ENCODE measurements at regions not wholly inside any gene's neighbourhood (a gene's known extent, or its start where the extent isn't known, plus 50 kb on each side); places are given as distances from the start of the nearest gene placed in this dataset.

- Histone ChIP-seq H3K4me1 (ENCODE audit: insufficient read depth, low read length, poor library complexity, severe bottlenecking) (no peaks in the 10 kb centered on the region), H3K4me2 (ENCODE audit: low read length) (no peak overlapping the region), H4K20me1 (ENCODE audit: insufficient read depth, low read length) (no peaks in the 10 kb centered on the region), H3K27ac (ENCODE audit: low read depth, low read length, poor library complexity, severe bottlenecking) (no peak overlapping the region), H3K79me2 (ENCODE audit: insufficient read depth, low read depth, low read length) (no peaks in the 10 kb centered on the region), H3K4me3 (ENCODE audit: low read depth, low read length, poor library complexity, severe bottlenecking) (no peak overlapping the region), H3K9me2 (ENCODE audit: insufficient read depth, low read length) (no peaks in the 10 kb centered on the region), H2AFZ (ENCODE audit: low read length) (no peak overlapping the region), H3K36me3 (ENCODE audit: insufficient read depth, low read length) (no peaks in the 10 kb centered on the region), H3K9me3 (ENCODE audit: low read length) (0 out of 2 replicates have a peak, but pooled peaks cover 4% of the 10 kb centered on the region)
- no TSS peak for BruUV-seq (replicated peaks)
- no peak for DNase-seq (ENCODE audit: low spot score)
- TF ChIP-seq, protein P1, sequence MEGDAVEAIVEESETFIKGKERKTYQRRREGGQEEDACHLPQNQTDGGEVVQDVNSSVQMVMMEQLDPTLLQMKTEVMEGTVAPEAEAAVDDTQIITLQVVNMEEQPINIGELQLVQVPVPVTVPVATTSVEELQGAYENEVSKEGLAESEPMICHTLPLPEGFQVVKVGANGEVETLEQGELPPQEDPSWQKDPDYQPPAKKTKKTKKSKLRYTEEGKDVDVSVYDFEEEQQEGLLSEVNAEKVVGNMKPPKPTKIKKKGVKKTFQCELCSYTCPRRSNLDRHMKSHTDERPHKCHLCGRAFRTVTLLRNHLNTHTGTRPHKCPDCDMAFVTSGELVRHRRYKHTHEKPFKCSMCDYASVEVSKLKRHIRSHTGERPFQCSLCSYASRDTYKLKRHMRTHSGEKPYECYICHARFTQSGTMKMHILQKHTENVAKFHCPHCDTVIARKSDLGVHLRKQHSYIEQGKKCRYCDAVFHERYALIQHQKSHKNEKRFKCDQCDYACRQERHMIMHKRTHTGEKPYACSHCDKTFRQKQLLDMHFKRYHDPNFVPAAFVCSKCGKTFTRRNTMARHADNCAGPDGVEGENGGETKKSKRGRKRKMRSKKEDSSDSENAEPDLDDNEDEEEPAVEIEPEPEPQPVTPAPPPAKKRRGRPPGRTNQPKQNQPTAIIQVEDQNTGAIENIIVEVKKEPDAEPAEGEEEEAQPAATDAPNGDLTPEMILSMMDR (conservative IDR thresholded peaks at IDR 0.05; ENCODE audit: low read length) = no peak
- TF ChIP-seq EZH2phosphoT487 (IDR thresholded peaks at IDR 0.05; ENCODE audit: borderline replicate concordance, low read depth, low read length) = no peak
- intact Hi-C loops (cut with micrococcal nuclease; ENCODE audit: unreplicated experiment) = no loop called here
- ChIA-PET POLR2A (no interaction called here), CTCF (ENCODE audit: unreplicated experiment) (no interaction called here)
Measured at GRCh38 chr11:39668640-39669039, 1790.8 kb downstream of the LRRC4C start.

- POLR2A ChIA-PET = interaction anchor here (0.7 to 1.0 kb wide), 2 partner anchors 1595 to 1847 kb away, joined by 3 read pairs; no protein-coding TSS in a partner anchor
- H3K4me3 ChIP-seq (ENCODE audit: low read depth, low read length, poor library complexity, severe bottlenecking) = no peak overlapping the region
- no peak overlapping the region for H3K27ac ChIP-seq (ENCODE audit: low read depth, low read length, poor library complexity, severe bottlenecking)
- no peak for DNase-seq (ENCODE audit: low spot score)
- intact Hi-C loops (cut with micrococcal nuclease; ENCODE audit: unreplicated experiment) = no loop called here
- H3K9me2 ChIP-seq (ENCODE audit: insufficient read depth, low read length) = no peaks in the 10 kb centered on the region
- H3K9me3 ChIP-seq (ENCODE audit: low read length) = 0 out of 2 replicates have a peak, but pooled peaks cover 4% of the 10 kb centered on the region
- no peaks in the 10 kb centered on the region for H3K79me2 ChIP-seq (ENCODE audit: insufficient read depth, low read depth, low read length)
- H2AFZ ChIP-seq (ENCODE audit: low read length) = no peak overlapping the region
- BruUV-seq (replicated peaks) = no TSS peak
- CTCF ChIA-PET (ENCODE audit: unreplicated experiment) = no interaction called here
- no peaks in the 10 kb centered on the region for H3K36me3 ChIP-seq (ENCODE audit: insufficient read depth, low read length)
- H3K4me2 ChIP-seq (ENCODE audit: low read length) = no peak overlapping the region
- no peak for TF ChIP-seq EZH2phosphoT487 (IDR thresholded peaks at IDR 0.05; ENCODE audit: borderline replicate concordance, low read depth, low read length)
- TF ChIP-seq, protein P1 (conservative IDR thresholded peaks at IDR 0.05; ENCODE audit: low read length) = no peak
- H3K4me1 ChIP-seq (ENCODE audit: insufficient read depth, low read length, poor library complexity, severe bottlenecking) = no peaks in the 10 kb centered on the region
- H4K20me1 ChIP-seq (ENCODE audit: insufficient read depth, low read length) = no peaks in the 10 kb centered on the region
Measured at GRCh38 chr11:39664023-39664422, 1795.4 kb downstream of the LRRC4C start.

- BruUV-seq (replicated peaks) = no TSS peak
- TF ChIP-seq, protein P1 (conservative IDR thresholded peaks at IDR 0.05; ENCODE audit: low read length) = no peak
- no peak for TF ChIP-seq EZH2phosphoT487 (IDR thresholded peaks at IDR 0.05; ENCODE audit: borderline replicate concordance, low read depth, low read length)
- CTCF ChIA-PET (ENCODE audit: unreplicated experiment) = no interaction called here
- H3K9me2 ChIP-seq (ENCODE audit: insufficient read depth, low read length) = no peaks in the 10 kb centered on the region
- H3K4me3 ChIP-seq (ENCODE audit: low read depth, low read length, poor library complexity, severe bottlenecking) = no peak overlapping the region
- H3K4me1 ChIP-seq (ENCODE audit: insufficient read depth, low read length, poor library complexity, severe bottlenecking) = no peaks in the 10 kb centered on the region
- H2AFZ ChIP-seq (ENCODE audit: low read length) = no peak overlapping the region
- H3K36me3 ChIP-seq (ENCODE audit: insufficient read depth, low read length) = no peaks in the 10 kb centered on the region
- no peaks in the 10 kb centered on the region for H3K9me3 ChIP-seq (ENCODE audit: low read length)
- no peak overlapping the region for H3K4me2 ChIP-seq (ENCODE audit: low read length)
- H3K27ac ChIP-seq (ENCODE audit: low read depth, low read length, poor library complexity, severe bottlenecking) = no peak overlapping the region
- no peaks in the 10 kb centered on the region for H4K20me1 ChIP-seq (ENCODE audit: insufficient read depth, low read length)
- POLR2A ChIA-PET = no interaction called here
- DNase-seq (ENCODE audit: low spot score) = no peak
- intact Hi-C loops (cut with micrococcal nuclease; ENCODE audit: unreplicated experiment) = no loop called here
- no peaks in the 10 kb centered on the region for H3K79me2 ChIP-seq (ENCODE audit: insufficient read depth, low read depth, low read length)
Measured at GRCh38 chr11:39661890-39662289, 1797.6 kb downstream of the LRRC4C start.
